ENCODE measurements at regions not wholly inside any gene's neighbourhood (a gene's known extent, or its start where the extent isn't known, plus 50 kb on each side); places are given as distances from the start of the nearest gene placed in this dataset.

GRCh38 chrX:129026202-129026601 lies 497.1 kb downstream of the SMARCA1 start:
- TF ChIP-seq CTCF (conservative IDR thresholded peaks at IDR 0.05 in 1 of 2, IDR thresholded peaks at IDR 0.05 in 1 of 2; ENCODE audit: extremely low read depth in 1 of 2, insufficient read depth in 1 of 2, low read depth in 1 of 2, low read length in 2 of 2), result no peak
- no peak for TF ChIP-seq EZH2 (IDR thresholded peaks at IDR 0.05; ENCODE audit: borderline replicate concordance, low read length)
